HG02678 (cell line): ENCODE measurements at regions not wholly inside any gene's neighbourhood (a gene's known extent, or its start where the extent isn't known, plus 50 kb on each side); places are given as distances from the start of the nearest gene placed in this dataset.

Experiments used
- ATAC-seq: cut with Tn5 transposase; IDR thresholded peaks from one replicate; pipeline ENCODE4 v1.9.1; 2021; ENCODE audit warnings: mild to moderate bottlenecking, moderate library complexity; ENCODE audit not compliant: unreplicated experiment

DNA sequence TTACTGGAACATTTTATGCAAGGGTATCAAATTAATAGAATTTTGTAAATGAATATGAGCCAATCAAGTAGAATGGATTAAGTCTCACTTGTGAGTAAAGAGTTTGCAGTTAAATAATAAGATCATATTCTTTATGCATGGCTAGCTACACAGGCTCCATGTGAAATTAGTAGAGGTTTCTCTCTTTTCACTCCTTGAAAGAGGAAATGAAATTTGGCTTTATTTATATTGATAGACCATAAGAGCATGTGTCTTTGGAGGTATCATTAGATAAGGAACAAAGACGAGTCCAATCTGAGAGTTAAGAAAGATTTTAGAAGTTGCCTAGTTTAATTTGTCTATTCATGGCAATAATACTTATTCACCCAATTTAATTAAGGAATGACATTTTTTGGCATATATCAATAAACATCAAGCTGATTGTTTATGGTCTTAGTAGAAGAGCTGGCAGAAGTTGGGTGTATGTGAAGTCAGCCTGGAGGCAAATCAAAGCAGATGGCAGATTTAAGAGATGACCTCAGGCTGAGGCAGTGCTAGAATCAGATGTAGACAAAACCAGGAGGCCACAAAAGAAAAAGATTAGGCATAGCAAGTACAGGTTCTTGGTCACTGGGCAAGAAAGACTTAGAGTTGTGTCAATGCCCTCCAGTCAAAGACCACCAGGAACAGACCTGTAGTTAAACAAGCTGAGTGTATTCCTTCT lies 406.5 kb upstream of the ARHGEF26 start:
- ATAC-seq, result no peak

- ATAC-seq, result no peak
Measured at GRCh38 chr3:153722157-153722556, 399.0 kb upstream of the ARHGEF26 start.

GRCh38 chr3:153731071-153731470 lies 390.1 kb upstream of the ARHGEF26 start:
- no peak for ATAC-seq

DNA sequence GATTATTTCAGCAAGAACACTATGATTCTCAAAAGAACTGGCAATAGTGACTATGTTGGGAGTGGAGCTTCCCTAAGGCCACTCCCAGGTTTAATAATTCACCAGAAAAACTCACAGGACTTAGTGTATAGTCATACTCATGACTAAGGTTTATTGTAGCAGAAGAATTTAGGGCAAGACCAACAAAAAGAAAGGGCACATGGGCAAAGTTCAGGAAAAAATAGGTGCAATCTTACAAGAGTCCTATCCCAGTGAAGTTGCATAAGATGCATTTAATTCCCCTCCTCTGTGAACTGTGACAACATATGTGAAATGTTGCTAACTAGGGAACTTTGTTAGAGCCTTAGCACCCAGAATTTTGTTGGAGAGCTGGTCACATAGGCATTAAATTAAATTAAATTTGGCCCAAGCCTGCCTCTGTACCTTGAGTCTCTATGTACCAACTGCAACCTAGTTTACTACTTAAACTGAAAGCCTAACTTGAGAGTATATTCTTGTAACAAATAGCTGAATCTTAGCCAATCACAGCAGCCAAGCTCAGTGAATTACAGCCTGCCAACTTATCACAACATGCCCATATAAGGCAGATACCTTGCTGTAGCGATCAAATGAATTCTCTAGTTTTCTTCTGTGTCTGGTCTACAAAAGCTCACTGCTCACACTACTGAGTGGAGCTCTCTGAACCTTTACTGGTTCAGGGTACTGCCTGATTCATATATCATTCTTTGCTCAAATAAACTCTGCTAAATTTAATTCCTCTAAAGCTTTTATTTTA lies 386.2 kb upstream of the ARHGEF26 start:
- no peak for ATAC-seq

DNA sequence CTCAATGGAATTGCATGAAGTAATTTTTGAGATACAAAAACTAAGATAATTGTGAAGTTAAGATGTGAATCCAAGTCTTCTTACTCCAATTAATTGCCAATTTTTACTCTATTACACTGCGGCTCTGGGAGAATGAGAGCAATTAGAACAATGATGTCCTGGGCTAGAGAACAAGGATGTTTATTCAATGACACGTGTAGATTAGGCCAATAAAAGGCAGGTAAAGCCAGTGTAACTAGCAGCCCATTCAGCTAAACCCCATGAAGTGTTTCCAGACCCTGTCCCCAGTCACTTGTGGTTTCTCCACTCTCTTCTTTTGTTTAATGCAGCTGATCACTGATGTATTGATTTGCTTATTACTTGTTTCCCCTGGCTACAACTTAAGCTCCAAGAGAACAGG lies 381.1 kb upstream of the ARHGEF26 start:
- no peak for ATAC-seq

DNA sequence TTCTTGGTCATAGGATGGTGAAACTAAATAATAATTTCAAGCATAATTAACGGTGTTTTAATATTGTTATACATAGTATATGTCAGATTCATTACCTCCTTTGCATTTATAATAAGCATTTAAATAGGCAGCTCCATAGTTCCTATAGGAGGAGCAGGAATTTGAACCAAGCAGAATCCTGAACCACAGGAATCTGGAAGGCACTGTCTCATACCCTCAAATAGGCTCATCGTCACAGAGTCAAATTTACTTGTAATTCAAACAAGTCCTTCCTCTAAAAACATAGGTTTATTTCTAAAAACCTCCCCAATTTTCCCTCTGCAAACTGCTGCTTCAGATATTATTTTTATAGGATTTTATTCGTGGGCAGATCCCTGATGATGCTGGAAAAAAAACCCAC lies 376.3 kb upstream of the ARHGEF26 start:
- ATAC-seq, result no peak

GRCh38 chr3:153746211-153746610 lies 375.0 kb upstream of the ARHGEF26 start:
- no peak for ATAC-seq

DNA sequence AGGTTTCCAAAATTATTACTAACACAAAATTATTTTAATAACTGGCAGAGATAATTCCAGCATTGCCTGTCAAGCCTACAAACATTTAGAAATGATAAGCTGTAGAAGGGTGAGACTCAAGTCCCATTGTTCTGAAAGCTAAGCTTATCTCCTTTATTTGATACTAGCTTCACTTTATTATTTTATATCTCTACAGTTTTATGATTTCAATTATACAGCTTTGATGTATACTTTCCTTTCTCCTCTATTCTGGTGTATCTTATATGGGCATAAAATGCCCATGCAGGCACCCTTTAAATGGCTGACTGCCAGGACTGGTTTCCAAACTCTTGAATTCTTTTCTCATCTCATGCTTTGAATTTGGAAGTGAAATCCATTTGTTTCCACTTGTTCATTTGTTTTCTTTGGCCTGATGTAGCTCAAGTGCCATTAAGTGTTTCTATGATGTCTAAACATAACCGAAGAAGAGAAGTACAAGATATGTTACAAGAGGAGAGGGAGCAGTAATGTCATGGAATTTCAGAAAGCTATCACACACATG lies 372.1 kb upstream of the ARHGEF26 start:
- no peak for ATAC-seq

DNA sequence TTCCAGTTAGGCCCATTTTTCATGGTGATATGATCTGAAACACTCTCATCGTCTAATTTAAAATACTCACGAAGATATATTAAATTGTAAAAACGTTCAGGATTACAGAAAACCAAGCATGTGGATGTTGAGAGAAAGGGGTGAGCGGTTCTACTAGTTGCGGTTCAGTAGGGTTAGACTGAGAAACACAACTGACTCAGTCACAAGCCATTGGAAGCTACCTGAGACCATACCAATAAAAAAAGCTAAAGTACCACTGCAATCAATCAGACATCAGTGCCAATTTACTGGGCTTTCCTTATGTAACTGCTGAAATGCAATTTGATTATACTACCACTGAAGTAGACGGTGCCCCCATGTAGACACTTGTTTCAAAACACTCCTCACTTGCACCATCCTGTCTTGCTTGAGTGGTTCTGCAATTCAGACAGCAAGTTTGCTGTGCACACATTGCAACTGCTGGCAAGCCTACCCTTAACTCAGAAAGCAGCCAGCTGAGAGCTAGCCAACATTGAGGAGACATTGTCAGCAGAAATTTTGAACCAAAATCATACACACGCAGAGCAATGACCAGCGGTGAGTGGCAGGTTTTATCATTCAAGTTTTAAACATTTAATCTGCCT lies 368.7 kb upstream of the ARHGEF26 start:
- ATAC-seq, result no peak

DNA sequence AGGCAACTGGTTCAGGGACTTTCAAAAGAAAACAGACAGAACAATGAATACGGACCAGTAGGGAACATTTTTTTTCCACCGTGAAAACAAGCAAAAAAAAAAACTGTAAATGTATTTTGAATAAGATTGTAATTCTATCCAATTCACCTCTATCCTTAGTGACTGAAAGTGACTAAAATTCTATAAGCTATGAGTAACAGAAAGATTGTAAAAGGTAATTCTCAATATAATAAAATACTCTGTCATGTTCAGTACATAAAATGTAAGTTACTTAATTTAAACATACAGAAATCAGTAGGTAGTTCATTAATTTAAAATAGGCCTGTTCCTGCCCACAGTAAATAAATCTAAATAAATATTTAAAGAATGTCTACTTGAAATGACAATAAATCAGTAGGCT lies 368.2 kb upstream of the ARHGEF26 start:
- ATAC-seq, result no peak

DNA sequence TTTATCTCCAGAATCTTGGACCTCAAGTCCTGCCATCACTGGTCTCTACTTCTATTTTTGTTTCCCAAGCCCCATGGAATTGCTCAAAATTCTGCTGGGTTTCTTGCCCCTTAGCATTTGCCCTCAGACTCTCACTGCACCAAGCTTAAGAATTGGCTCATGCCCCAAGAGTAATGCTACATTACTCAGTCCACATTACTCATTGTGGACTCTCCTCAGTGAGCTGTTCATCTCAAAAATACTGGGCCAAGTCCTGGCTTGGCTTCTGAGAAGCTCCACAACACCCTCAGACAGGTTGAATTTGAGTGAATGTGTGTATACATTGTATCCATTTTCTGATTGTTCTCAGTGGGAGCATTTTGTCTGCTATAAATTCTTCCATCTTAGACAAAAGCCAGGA lies 364.4 kb upstream of the ARHGEF26 start:
- no peak for ATAC-seq

DNA sequence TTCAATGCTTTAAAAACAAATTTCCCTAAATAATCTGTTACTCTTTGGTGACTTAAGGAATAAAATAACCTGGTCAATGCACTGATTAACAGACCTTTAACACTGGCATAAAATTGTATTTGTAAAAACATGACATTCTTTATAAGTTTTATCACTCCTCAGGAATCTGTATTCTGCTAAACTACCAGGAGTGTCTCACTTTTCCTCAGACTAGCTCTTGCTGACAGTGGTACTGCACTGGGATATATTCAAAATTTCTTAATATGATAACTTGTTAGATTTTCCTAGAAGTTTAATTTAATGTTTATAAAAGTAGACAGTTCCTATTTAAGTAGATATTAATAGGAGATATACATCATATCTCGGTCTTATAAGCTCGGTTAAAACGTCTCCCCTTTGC lies 363.4 kb upstream of the ARHGEF26 start:
- ATAC-seq, result no peak

DNA sequence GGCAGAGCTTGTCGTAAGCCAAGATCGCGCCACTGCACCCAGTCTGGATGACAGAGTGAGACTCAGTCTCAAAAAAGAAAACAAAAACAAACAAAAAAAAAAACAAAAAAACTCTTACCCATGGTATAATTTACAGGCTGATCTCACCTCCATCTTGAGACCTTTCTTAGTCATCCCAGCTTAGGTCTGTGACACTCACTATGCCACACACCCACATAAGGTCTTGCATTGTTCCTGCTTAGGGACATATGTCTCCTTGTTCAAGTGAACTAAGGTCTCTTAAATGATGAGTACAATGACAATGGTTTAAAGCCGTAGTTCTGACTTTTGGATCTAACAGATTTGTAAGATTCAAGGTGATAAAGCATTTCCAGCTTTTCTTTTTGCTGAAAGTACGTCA lies 360.2 kb upstream of the ARHGEF26 start:
- no peak for ATAC-seq

- ATAC-seq, result no peak
Measured at GRCh38 chr3:153762411-153763235, 358.6 kb upstream of the ARHGEF26 start.

DNA sequence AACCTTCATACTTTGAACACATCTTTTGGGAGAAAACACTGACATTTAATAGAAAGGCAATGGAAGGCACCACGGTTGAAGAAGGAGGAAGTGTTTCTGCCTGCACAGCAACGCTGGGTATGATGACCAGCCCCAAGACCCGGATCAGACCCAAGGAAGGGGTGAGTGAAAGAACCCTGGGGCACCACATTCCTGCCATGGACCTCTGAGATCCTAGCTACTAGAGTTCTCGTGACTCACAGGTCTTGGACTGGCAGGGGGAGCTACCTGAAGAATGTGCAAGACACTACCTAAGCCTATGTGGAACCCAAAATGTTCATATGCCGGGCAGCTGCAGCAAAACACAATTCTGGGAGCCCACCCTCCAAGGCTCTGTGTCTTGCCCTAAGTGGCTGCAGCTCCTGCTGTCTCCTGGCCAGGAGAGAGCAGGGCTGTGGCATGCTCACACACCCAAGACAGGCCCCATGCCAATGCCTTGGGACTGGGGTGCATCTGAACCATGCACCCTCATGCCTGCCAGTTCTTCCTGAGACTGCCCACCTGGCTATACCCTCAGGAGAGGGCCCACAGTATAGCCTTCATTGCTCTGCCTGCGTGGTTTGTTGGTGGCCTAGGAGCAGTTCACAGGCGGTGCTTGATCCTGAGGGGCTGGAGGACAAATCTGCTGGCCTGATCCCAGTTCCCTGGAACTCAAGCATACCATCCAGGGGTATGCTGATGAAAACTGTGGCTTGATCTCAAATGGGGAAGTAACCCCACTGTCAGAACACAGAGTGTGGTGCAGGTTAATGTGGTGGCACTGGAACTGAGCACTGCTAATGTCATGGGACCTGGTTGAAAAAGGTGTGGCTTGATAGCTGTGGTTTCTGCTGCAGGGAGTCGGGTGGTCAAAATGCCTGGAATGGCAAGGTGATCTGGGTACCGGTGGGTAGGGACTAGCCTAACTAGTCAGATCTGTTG lies 353.3 kb upstream of the ARHGEF26 start:
- peak; percentile 11 for ATAC-seq

- peak; percentile 96 for ATAC-seq
Measured at GRCh38 chr3:153768561-153769469, 352.4 kb upstream of the ARHGEF26 start.

- ATAC-seq, result no peak
Measured at GRCh38 chr3:153783106-153783505, 338.1 kb upstream of the ARHGEF26 start.

- ATAC-seq, result no peak
Measured at GRCh38 chr3:153783741-153784480, 337.3 kb upstream of the ARHGEF26 start.
